Type B pancreatic cell (in vitro differentiated cells): ENCODE measurements at regions not wholly inside any gene's neighbourhood (a gene's known extent, or its start where the extent isn't known, plus 50 kb on each side); places are given as distances from the start of the nearest gene placed in this dataset.
A peak's percentile ranks its signal among the peaks of the same experiment; 100 is the strongest.

Experiments
- DNase-seq: peaks from one replicate; pipeline ENCODE4 v3.0.0; 2021; ENCODE audit warnings: mixed read lengths; ENCODE audit not compliant: unreplicated experiment; ENCODE audit errors: extremely low spot score
- H3K27ac Mint-ChIP-seq: 2 replicates; pipeline ENCODE4 v1.8.0; 2021; ENCODE audit warnings: mild to moderate bottlenecking, mixed read lengths
- H3K27me3 Mint-ChIP-seq: 2 replicates; pipeline ENCODE4 v1.8.0; 2021; ENCODE audit warnings: mixed read lengths
- H3K36me3 Mint-ChIP-seq: 2 replicates; pipeline ENCODE4 v1.8.0; 2021; ENCODE audit warnings: mixed read lengths
- H3K4me1 Mint-ChIP-seq: one replicate; pipeline ENCODE4 v1.8.0; 2021; ENCODE audit warnings: mixed read lengths; ENCODE audit not compliant: unreplicated experiment
- H3K4me3 Mint-ChIP-seq: 2 replicates; pipeline ENCODE4 v1.8.0; 2021; ENCODE audit warnings: mild to moderate bottlenecking, mixed read lengths
- H3K9me3 Mint-ChIP-seq: 2 replicates; pipeline ENCODE4 v1.8.0; 2021; ENCODE audit warnings: mixed read lengths
- CTCF ChIP-seq: fragments of 200-600 bp; sonication (generic); conservative IDR thresholded peaks from 2 replicates; pipeline ENCODE4 v1.5.0; 2021; ENCODE audit warnings: antibody characterized with exemption, mild to moderate bottlenecking

GRCh38 chr5:54743997-54744788 is 226.6 kb downstream of the SNX18 start:
- no peaks in the 10 kb centered on the region for H3K27me3 Mint-ChIP-seq
- H3K4me3 Mint-ChIP-seq: peak overlapping the region; percentile 36
- no peak for DNase-seq
- H3K4me1 Mint-ChIP-seq: peaks cover 18% of the 10 kb centered on the region
- TF ChIP-seq CTCF: no peak
- H3K36me3 Mint-ChIP-seq: no peaks in the 10 kb centered on the region
- H3K27ac Mint-ChIP-seq: peak overlapping the region; percentile 89
- no peaks in the 10 kb centered on the region for H3K9me3 Mint-ChIP-seq

GRCh38 chr5:54743581-54743980 is 226.0 kb downstream of the SNX18 start:
- H3K27me3 Mint-ChIP-seq: no peaks in the 10 kb centered on the region
- no peak for TF ChIP-seq CTCF
- no peaks in the 10 kb centered on the region for H3K9me3 Mint-ChIP-seq
- peak overlapping the region; percentile 89 for H3K27ac Mint-ChIP-seq
- H3K36me3 Mint-ChIP-seq: no peaks in the 10 kb centered on the region
- DNase-seq: no peak
- H3K4me3 Mint-ChIP-seq: no peak overlapping the region
- peaks cover 18% of the 10 kb centered on the region for H3K4me1 Mint-ChIP-seq

GRCh38 chr5:54742417-54742891 is 224.9 kb downstream of the SNX18 start:
- TF ChIP-seq CTCF: no peak
- H3K4me3 Mint-ChIP-seq: no peak overlapping the region
- no peaks in the 10 kb centered on the region for H3K36me3 Mint-ChIP-seq
- peak overlapping the region; percentile 69 for H3K27ac Mint-ChIP-seq
- DNase-seq: no peak
- no peaks in the 10 kb centered on the region for H3K27me3 Mint-ChIP-seq
- peaks cover 22% of the 10 kb centered on the region for H3K4me1 Mint-ChIP-seq
- no peaks in the 10 kb centered on the region for H3K9me3 Mint-ChIP-seq

- no peak for DNase-seq
- TF ChIP-seq CTCF: no peak
- peaks cover 22% of the 10 kb centered on the region for H3K4me1 Mint-ChIP-seq
- no peak overlapping the region for H3K4me3 Mint-ChIP-seq
- H3K36me3 Mint-ChIP-seq: no peaks in the 10 kb centered on the region
- no peak overlapping the region for H3K27ac Mint-ChIP-seq
- no peaks in the 10 kb centered on the region for H3K9me3 Mint-ChIP-seq
- no peaks in the 10 kb centered on the region for H3K27me3 Mint-ChIP-seq
These were observed 224.2 kb downstream of the SNX18 start for GRCh38 chr5:54741711-54742110.

GRCh38 chr5:54740141-54740540 is 222.6 kb downstream of the SNX18 start:
- H3K4me1 Mint-ChIP-seq: peaks cover 22% of the 10 kb centered on the region
- H3K4me3 Mint-ChIP-seq: no peak overlapping the region
- no peak for TF ChIP-seq CTCF
- no peaks in the 10 kb centered on the region for H3K36me3 Mint-ChIP-seq
- DNase-seq: no peak
- no peak overlapping the region for H3K27ac Mint-ChIP-seq
- H3K27me3 Mint-ChIP-seq: no peaks in the 10 kb centered on the region
- H3K9me3 Mint-ChIP-seq: no peaks in the 10 kb centered on the region
